Anterior cingulate cortex (tissue), 58 donors: ENCODE measurements at regions not wholly inside any gene's neighbourhood (a gene's known extent, or its start where the extent isn't known, plus 50 kb on each side); places are given as distances from the start of the nearest gene placed in this dataset.
"Not testable (repeated sequence)": the region's sequence is repeated elsewhere in the genome, so short reads cannot be mapped to it uniquely, and the experiment has no call there.

Experiments used
- DNase-seq, 58 donors: peaks; one replicate each; lab custom pipeline; 2025; lab: John Stamatoyannopoulos, UW

GRCh38 chr6:27145731-27146455 is 101.6 kb upstream of the PRSS16 start:
- DNase-seq = peak in 45 of 58 donors; percentile 1 to 82 (median 33)

GRCh38 chr6:27146456-27146705 is 101.1 kb upstream of the PRSS16 start:
- not testable (repeated sequence) for DNase-seq

- DNase-seq = peak in 53 of 58 donors; percentile 15 to 94 (median 60)
Observed at GRCh38 chr6:27146706-27147505, 100.6 kb upstream of the PRSS16 start.

- no peak for DNase-seq
Observed at GRCh38 chr6:27148404-27148795, 99.1 kb upstream of the PRSS16 start.

GRCh38 chr6:27149150-27149549 is 98.4 kb upstream of the PRSS16 start:
- no peak for DNase-seq

- no peak for DNase-seq
Observed at GRCh38 chr6:27154696-27155095, 92.8 kb upstream of the PRSS16 start.

- DNase-seq = no peak
Observed at GRCh38 chr6:27156874-27157458, 90.5 kb upstream of the PRSS16 start.

- DNase-seq = peak in 43 of 58 donors; percentile 8 to 75 (median 35)
Observed at GRCh38 chr6:27157459-27158315, 89.8 kb upstream of the PRSS16 start.

GRCh38 chr6:27158316-27158643 is 89.2 kb upstream of the PRSS16 start:
- no peak for DNase-seq

GRCh38 chr6:27159725-27160124 is 87.8 kb upstream of the PRSS16 start:
- no peak for DNase-seq

- DNase-seq = no peak
Observed at GRCh38 chr6:27161115-27161514, 86.4 kb upstream of the PRSS16 start.

GRCh38 chr6:27161603-27161945 is 85.9 kb upstream of the PRSS16 start:
- DNase-seq = no peak

GRCh38 chr6:27161946-27162603 is 85.4 kb upstream of the PRSS16 start:
- DNase-seq = peak in 27 of 58 donors; percentile 0 to 49 (median 14)

- DNase-seq = no peak
Observed at GRCh38 chr6:27163834-27164233, 83.7 kb upstream of the PRSS16 start.

GRCh38 chr6:27168108-27168507 is 79.4 kb upstream of the PRSS16 start:
- no peak for DNase-seq

GRCh38 chr6:27168586-27169443 is 78.7 kb upstream of the PRSS16 start:
- DNase-seq = no peak

GRCh38 chr6:27172524-27173231 is 74.8 kb upstream of the PRSS16 start:
- not testable (repeated sequence) for DNase-seq

GRCh38 chr6:27173232-27173601 is 74.3 kb upstream of the PRSS16 start:
- DNase-seq = not testable (repeated sequence)

- DNase-seq = no peak
Observed at GRCh38 chr6:27174958-27175357, 72.5 kb upstream of the PRSS16 start.
